ENCODE measurements at regions not wholly inside any gene's neighbourhood (a gene's known extent, or its start where the extent isn't known, plus 50 kb on each side); places are given as distances from the start of the nearest gene placed in this dataset.

DNA sequence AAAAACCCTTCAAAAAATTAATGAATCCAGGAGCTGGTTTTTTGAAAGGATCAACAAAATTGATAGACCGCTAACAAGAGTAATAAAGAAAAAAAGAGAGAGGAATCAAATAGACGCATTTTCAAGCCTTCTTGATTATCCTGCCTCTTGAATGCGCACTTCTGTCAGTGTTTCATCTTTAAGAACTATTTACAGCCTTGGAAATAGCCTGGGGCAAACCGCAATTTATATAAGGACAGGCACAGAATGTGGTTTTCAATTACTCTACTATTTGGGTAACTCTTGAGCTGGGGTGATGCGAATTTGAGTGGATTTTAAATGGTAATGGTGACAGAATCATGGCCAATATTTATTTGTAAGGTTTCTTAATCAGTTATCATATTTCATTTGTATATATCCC lies 179.1 kb upstream of the OTX2 start:
- Histone ChIP-seq H3K27ac (no peak overlapping the region), H3K9me3 (ENCODE audit: low read depth) (no peaks in the 10 kb centered on the region), H3F3A (ENCODE audit: low read depth) (no peaks in the 10 kb centered on the region), H2AFZ (replicated peaks) (no peak overlapping the region), H3K4me1 (peaks cover 3% of the 10 kb centered on the region), H3K9ac (no peak overlapping the region), H3K79me2 (ENCODE audit: low read depth) (no peaks in the 10 kb centered on the region), H3K4me2 (no peak overlapping the region), H3K27me3 (no peaks in the 10 kb centered on the region), H3K36me3 (no peaks in the 10 kb centered on the region), H4K20me1 (ENCODE audit: low read depth) (no peaks in the 10 kb centered on the region), H3K4me3 (no peak overlapping the region)
- Mint-ChIP-seq H3K4me3 (no peak overlapping the region), H3K27ac (no peak overlapping the region), H3K4me1 (no peaks in the 10 kb centered on the region), H3K9me3 (peaks cover 12% of the 10 kb centered on the region), H3K36me3 (no peaks in the 10 kb centered on the region), H3K27me3 (ENCODE audit: insufficient read depth, low read depth) (peaks cover 4% of the 10 kb centered on the region)
- DNase-seq (ENCODE audit: low spot score), result no peak
- TF ChIP-seq EZH2 (IDR thresholded peaks at IDR 0.05), result no peak
- TF ChIP-seq, protein P1, sequence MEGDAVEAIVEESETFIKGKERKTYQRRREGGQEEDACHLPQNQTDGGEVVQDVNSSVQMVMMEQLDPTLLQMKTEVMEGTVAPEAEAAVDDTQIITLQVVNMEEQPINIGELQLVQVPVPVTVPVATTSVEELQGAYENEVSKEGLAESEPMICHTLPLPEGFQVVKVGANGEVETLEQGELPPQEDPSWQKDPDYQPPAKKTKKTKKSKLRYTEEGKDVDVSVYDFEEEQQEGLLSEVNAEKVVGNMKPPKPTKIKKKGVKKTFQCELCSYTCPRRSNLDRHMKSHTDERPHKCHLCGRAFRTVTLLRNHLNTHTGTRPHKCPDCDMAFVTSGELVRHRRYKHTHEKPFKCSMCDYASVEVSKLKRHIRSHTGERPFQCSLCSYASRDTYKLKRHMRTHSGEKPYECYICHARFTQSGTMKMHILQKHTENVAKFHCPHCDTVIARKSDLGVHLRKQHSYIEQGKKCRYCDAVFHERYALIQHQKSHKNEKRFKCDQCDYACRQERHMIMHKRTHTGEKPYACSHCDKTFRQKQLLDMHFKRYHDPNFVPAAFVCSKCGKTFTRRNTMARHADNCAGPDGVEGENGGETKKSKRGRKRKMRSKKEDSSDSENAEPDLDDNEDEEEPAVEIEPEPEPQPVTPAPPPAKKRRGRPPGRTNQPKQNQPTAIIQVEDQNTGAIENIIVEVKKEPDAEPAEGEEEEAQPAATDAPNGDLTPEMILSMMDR (IDR thresholded peaks at IDR 0.05), result no peak
- no peak for TF ChIP-seq EZH2phosphoT487 (IDR thresholded peaks at IDR 0.05)

DNA sequence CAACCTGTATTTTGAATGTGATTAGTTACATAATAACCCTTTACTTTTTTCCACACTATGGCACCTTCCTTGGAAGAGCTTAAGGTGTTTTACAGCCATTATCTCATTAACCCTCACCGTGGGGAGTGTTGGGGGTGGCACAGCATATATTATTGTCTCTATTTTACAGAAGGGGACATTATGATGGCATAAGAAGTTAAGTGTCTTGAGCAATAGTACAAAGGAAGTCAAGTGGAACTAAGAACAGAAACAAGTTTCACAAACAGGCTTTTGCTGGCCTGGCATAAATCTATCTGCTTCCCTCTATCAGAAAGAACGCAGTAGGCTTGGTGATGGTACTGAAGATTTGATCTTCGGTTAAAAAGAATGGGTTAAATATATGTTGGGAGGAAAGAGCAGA lies 169.7 kb upstream of the OTX2 start:
- no peak for TF ChIP-seq EZH2 (IDR thresholded peaks at IDR 0.05)
- no peak for TF ChIP-seq EZH2phosphoT487 (IDR thresholded peaks at IDR 0.05)
- TF ChIP-seq, protein P1 (IDR thresholded peaks at IDR 0.05), result no peak
- Mint-ChIP-seq H3K27me3 (ENCODE audit: insufficient read depth, low read depth) (no peaks in the 10 kb centered on the region), H3K4me1 (peaks cover 11% of the 10 kb centered on the region), H3K9me3 (no peaks in the 10 kb centered on the region), H3K27ac (no peak overlapping the region), H3K4me3 (no peak overlapping the region), H3K36me3 (no peaks in the 10 kb centered on the region)
- Histone ChIP-seq H3K4me1 (peaks cover 15% of the 10 kb centered on the region), H3K4me3 (no peak overlapping the region), H3K79me2 (ENCODE audit: low read depth) (no peaks in the 10 kb centered on the region), H3K9ac (no peak overlapping the region), H2AFZ (replicated peaks) (no peak overlapping the region), H3K9me3 (ENCODE audit: low read depth) (no peaks in the 10 kb centered on the region), H3K4me2 (no peak overlapping the region), H3K27me3 (no peaks in the 10 kb centered on the region), H4K20me1 (ENCODE audit: low read depth) (no peaks in the 10 kb centered on the region), H3K36me3 (no peaks in the 10 kb centered on the region), H3F3A (ENCODE audit: low read depth) (peaks cover 4% of the 10 kb centered on the region), H3K27ac (no peak overlapping the region)
- DNase-seq (ENCODE audit: low spot score), result no peak

DNA sequence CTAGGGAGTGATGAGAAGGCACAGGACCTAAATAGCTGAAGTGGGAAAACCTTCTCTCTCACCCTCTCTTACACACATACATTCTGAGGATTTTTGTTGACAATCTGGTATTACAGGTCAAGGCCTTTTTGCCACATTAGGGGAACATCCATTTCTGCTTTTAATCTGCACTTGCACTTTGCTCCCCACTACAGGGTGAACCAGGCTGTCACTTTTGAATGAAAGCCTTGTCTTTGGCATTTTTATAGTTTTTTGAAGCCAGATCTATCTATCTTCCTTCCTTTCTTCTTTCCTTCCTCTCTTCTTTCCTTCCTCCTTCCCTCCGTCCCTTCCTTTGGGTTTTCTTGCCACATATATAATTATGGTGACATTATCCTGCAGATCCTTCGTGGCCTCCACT lies 165.9 kb upstream of the OTX2 start:
- Histone ChIP-seq H3K9me3 (ENCODE audit: low read depth) (no peaks in the 10 kb centered on the region), H3K27me3 (no peaks in the 10 kb centered on the region), H3K9ac (no peak overlapping the region), H3F3A (ENCODE audit: low read depth) (peaks cover 7% of the 10 kb centered on the region), H3K27ac (no peak overlapping the region), H3K36me3 (no peaks in the 10 kb centered on the region), H2AFZ (replicated peaks) (no peak overlapping the region), H4K20me1 (ENCODE audit: low read depth) (no peaks in the 10 kb centered on the region), H3K4me2 (no peak overlapping the region), H3K79me2 (ENCODE audit: low read depth) (no peaks in the 10 kb centered on the region), H3K4me3 (no peak overlapping the region), H3K4me1 (peaks cover 15% of the 10 kb centered on the region)
- Mint-ChIP-seq H3K4me1 (peaks cover 14% of the 10 kb centered on the region), H3K36me3 (no peaks in the 10 kb centered on the region), H3K27ac (no peak overlapping the region), H3K9me3 (no peaks in the 10 kb centered on the region), H3K27me3 (ENCODE audit: insufficient read depth, low read depth) (no peaks in the 10 kb centered on the region), H3K4me3 (no peak overlapping the region)
- no peak for DNase-seq (ENCODE audit: low spot score)
- TF ChIP-seq EZH2phosphoT487 (IDR thresholded peaks at IDR 0.05) (no peak), EZH2 (IDR thresholded peaks at IDR 0.05) (no peak)
- TF ChIP-seq, protein P1 (IDR thresholded peaks at IDR 0.05), result no peak

All from neural progenitor cell (in vitro differentiated cells).